GM10248 (cell line): ENCODE measurements at regions not wholly inside any gene's neighbourhood (a gene's known extent, or its start where the extent isn't known, plus 50 kb on each side); places are given as distances from the start of the nearest gene placed in this dataset.

Experiments used
- CTCF ChIA-PET: fragments of 300-600 bp; sonication (Branson Sonifier 250); formaldehyde crosslinking; extraction: SDS; loops from one replicate; lab custom pipeline; 2021; ENCODE audit warnings: antibody characterized with exemption; lab: Yijun Ruan, JAX
- POLR2A ChIA-PET: fragments of 350-650 bp; sonication (Branson Sonifier 250); formaldehyde crosslinking; extraction: SDS; loops from one replicate; lab custom pipeline; 2020; ENCODE audit warnings: antibody characterized with exemption; lab: Yijun Ruan, JAX
- DNase-seq: peaks from one replicate; pipeline ENCODE4 v3.0.0; 2012; ENCODE audit errors: extremely low spot score
- TF ChIP-seq, protein P1 (sequence below): IDR thresholded peaks from 2 replicates; pipeline ENCODE4 v1.5.1; 2012; ENCODE audit warnings: mild to moderate bottlenecking, low read depth; ENCODE audit errors: extremely low read depth, missing control alignments, control extremely low read depth

DNA sequence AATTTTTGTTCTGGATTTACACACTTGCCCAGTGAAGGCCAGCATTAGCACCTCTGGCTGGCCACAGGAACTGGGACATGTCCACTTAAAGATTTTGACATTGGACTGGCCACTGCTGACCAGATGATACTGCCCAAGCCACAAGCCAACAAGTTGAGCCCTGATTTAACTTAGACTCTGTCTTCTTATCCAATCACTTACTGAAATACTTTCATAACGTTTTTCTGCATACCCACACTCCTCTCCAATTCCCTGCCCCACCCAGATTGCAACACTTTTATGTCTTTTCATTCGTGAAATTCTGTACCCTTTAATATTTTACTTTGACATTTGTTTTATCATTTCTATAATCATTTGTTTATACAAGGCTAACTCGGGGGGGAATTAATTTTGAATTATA, 170.3 kb upstream of the TAB2 start:
- POLR2A ChIA-PET: no interaction called here
- no peak for DNase-seq
- TF ChIP-seq, protein P1, sequence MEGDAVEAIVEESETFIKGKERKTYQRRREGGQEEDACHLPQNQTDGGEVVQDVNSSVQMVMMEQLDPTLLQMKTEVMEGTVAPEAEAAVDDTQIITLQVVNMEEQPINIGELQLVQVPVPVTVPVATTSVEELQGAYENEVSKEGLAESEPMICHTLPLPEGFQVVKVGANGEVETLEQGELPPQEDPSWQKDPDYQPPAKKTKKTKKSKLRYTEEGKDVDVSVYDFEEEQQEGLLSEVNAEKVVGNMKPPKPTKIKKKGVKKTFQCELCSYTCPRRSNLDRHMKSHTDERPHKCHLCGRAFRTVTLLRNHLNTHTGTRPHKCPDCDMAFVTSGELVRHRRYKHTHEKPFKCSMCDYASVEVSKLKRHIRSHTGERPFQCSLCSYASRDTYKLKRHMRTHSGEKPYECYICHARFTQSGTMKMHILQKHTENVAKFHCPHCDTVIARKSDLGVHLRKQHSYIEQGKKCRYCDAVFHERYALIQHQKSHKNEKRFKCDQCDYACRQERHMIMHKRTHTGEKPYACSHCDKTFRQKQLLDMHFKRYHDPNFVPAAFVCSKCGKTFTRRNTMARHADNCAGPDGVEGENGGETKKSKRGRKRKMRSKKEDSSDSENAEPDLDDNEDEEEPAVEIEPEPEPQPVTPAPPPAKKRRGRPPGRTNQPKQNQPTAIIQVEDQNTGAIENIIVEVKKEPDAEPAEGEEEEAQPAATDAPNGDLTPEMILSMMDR: no peak
- CTCF ChIA-PET: interaction anchor here (0.8 to 1.5 kb wide), 3 partner anchors 15 to 34 kb away, joined by 3 to 5 read pairs (median 3); no protein-coding TSS in a partner anchor

DNA sequence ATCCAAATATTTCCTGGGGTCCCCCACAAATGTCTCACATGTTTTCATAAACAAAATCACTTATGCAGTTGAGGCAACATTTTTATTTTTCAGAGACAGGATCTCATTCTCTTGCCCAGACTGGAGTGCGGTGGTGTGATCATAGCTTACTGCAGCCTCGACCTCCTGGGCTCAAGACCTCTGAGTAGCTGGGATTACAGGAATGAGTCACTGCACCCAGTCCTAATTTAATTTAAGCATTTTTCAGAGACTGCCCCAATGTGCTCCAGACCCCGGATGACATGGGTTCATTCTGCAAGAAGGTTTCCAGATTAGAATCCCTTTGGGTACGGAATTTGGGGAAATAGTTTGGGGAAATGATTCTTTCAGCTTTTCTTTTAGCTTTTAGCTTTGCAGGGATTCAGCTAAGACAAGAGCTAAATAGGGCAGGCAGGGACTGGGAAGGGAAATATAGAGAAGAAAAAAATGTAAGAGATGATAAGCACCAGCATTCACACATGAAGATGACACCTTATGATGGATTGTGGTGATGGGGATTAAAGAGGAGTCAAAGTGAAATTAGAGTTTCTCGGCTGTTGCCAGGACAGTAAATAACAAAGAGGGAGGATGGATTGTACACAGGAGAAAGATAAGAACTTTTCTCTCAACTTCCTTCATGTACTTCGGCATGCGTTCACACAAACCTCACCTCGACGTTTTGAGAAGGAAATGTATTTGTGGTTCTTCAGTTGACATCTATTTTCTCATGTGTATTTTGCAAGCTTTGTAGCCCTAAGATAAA, 169.4 kb upstream of the TAB2 start:
- POLR2A ChIA-PET: no interaction called here
- CTCF ChIA-PET: interaction anchor here (0.8 to 1.5 kb wide), 3 partner anchors 16 to 35 kb away, joined by 3 to 5 read pairs (median 3); no protein-coding TSS in a partner anchor
- TF ChIP-seq, protein P1: no peak
- no peak for DNase-seq

DNA sequence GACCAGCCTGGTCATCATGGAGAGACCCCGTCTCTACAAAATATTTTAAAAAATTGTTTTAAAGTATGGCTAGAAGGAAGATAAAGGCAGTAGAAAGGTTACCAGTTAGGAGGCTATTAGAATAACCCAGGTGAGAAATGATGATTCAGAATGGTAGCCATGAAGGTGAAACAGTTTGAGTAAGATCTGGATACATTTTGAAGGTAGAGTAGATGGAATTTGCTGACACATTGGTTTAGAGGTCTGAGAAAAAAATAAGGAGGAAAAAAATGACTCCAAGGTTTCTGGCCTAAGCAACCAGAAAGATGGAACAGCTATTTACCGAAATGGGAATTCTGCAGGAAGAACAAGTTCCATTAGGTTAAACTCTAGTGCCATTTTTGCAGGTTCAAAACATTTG, 167.9 kb upstream of the TAB2 start:
- ChIA-PET POLR2A (no interaction called here), CTCF (interaction anchor here (1.6 kb wide), 1 partner anchor 68 kb away, joined by 5 read pairs; no protein-coding TSS in a partner anchor)
- TF ChIP-seq, protein P1: no peak
- DNase-seq: no peak

DNA sequence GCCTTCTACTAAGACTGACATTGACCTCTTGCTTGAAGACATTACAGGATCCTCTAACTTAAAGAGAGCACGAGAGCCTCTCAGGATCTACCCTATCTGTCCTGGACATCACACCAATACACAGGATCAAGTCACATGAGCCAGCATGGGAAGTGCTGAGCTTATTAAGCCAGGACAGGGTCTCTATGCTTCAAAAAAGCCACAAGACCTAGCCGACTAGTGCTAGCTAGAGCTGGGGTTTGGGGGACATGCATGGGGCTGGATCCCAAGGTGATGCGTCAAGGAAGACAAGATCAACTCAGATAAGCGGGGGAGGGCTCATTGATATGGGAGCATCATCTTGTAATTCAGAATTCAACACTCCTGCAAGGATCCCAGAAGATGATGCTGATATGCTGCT, 167.2 kb upstream of the TAB2 start:
- no peak for DNase-seq
- POLR2A ChIA-PET: no interaction called here
- CTCF ChIA-PET: interaction anchor here (1.1 to 4.0 kb wide), 4 partner anchors 9 to 395 kb away, joined by 3 to 24 read pairs (median 6); no protein-coding TSS in a partner anchor
- TF ChIP-seq, protein P1: no peak

DNA sequence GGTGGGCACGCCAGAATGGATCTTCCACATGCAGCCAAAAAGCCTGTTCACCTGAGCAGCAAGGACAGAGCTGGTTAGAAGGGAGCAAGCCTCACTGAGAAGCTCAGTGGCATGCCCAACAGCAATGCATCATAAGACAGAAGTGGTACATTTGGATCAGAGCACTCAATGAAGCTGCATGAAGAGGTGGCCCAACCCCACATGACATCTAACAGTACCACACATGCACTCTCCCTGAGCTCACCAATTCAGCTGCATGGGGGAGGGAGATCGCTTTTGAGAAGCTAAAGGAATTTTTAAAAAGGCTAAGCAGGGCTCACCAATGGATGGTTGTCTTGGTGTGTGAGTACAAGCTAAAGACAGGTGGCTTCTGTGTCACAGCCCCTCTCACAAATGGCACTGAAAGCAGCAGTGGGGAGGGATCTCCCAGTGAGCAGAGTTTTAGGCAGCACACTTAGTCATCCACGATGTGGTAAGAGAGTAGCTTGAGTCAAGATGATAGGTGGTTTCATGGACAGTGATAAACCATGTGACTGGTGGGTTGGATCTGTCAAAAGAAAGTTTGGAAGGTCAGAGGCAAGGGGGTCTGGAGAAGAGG, 166.6 kb upstream of the TAB2 start:
- TF ChIP-seq, protein P1: no peak
- ChIA-PET CTCF (interaction anchor here (1.0 to 4.0 kb wide), 8 partner anchors 9 to 395 kb away, joined by 3 to 24 read pairs (median 4); no protein-coding TSS in a partner anchor), POLR2A (no interaction called here)
- no peak for DNase-seq

DNA sequence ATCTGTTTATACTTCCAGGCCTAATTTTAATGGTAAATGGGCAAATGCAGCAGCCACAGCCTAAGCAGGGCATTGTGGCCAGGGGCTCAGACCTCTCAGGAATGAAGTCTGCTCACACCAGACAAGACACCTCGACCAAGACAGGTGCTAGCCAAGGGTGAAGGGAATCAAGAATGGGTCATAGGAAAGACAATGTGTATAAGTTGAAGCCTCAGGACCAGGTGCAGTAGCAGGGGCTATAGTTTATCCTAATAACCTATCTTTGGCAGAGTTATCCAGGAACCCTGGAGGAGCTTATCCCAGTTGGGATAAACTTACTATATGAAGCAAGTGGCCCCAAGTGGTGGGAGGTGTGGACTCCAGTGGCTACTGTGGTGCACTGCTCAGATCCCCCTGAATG, 165.0 kb upstream of the TAB2 start:
- no peak for DNase-seq
- TF ChIP-seq, protein P1: no peak
- POLR2A ChIA-PET: no interaction called here
- CTCF ChIA-PET: interaction anchor here (1.2 to 4.0 kb wide), 5 partner anchors 11 to 83 kb away, joined by 3 to 24 read pairs (median 6); no protein-coding TSS in a partner anchor
